ENCODE measurements at regions not wholly inside any gene's neighbourhood (a gene's known extent, or its start where the extent isn't known, plus 50 kb on each side); places are given as distances from the start of the nearest gene placed in this dataset.

GRCh38 chr13:39232401-39232980 is 194.2 kb downstream of the NHLRC3 start:
- DNase-seq (ENCODE audit: low read depth in 4 of 4, low spot score in 2 of 4) = no peak

DNA sequence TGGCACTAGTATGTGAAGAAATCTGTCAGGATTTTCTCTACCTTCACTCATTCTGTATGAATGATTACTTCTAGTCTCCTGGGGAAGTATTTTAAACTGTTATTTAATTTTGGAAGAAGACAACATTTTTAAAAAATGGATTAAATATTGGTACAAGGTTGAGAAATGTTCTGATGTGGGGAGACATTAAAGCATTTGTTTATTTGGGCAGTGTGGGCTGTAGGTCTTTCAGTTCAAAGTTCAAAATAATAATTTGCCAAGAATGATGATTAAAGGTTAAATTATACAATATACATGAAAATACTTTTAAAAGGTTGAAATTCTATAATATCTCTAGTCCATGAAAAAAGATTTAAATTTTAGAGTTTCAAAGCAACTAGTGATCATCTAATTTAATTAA is 194.7 kb downstream of the NHLRC3 start:
- no peak for DNase-seq (ENCODE audit: low read depth in 4 of 4, low spot score in 2 of 4)

GRCh38 chr13:39233519-39233918 is 195.3 kb downstream of the NHLRC3 start:
- no peak for DNase-seq (ENCODE audit: low read depth in 4 of 4, low spot score in 2 of 4)

GRCh38 chr13:39244561-39245230 is 206.4 kb downstream of the NHLRC3 start:
- DNase-seq (ENCODE audit: low read depth in 4 of 4, low spot score in 2 of 4) = no peak

DNA sequence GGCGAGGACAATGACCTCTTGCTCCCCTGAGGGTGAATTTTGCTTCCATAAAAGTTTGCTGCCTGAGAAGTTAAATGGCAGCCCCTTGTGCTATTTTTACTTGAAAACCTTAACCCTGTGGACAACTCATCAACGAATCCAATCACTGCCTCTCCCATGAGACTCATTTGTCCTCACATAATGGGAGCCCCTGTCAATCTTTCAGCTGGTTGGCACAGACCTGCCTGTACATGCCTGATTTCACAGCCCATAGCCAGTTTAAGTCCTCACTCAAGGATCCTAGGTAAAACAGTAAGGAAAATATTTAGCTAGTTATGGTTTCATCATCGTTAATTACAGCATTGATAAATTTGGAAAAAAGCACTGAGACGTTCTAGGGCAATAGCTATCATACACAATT is 207.4 kb downstream of the NHLRC3 start:
- no peak for DNase-seq (ENCODE audit: low read depth in 4 of 4, low spot score in 2 of 4)

GRCh38 chr13:39249982-39250381 is 211.7 kb downstream of the NHLRC3 start:
- DNase-seq (ENCODE audit: low read depth in 4 of 4, low spot score in 2 of 4) = no peak

GRCh38 chr13:39250440-39250839 is 212.2 kb downstream of the NHLRC3 start:
- no peak for DNase-seq (ENCODE audit: low read depth in 4 of 4, low spot score in 2 of 4)

GRCh38 chr13:39251340-39251739 is 213.1 kb downstream of the NHLRC3 start:
- no peak for DNase-seq (ENCODE audit: low read depth in 4 of 4, low spot score in 2 of 4)

DNA sequence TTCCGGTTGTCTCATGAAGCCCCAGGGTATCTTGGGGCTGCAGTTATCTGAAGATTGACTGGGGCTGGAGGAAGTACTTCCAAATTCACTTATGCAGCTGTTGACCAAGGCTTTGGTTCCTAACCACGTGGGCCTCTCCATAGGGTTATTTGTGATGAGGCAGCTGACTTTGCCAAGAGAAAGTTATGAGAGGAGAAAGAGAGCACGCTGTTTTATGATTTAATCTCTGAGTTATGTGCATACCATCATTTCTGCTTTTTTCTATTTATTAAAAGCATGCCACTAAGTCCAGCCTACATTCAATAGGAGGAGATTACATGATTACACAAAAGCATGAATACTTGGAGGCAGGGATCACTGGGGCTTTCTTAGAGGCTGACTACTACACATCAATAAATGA is 215.5 kb downstream of the NHLRC3 start:
- DNase-seq (ENCODE audit: low read depth in 4 of 4, low spot score in 2 of 4) = no peak

- DNase-seq (ENCODE audit: low read depth in 4 of 4, low spot score in 2 of 4) = no peak
Observed at GRCh38 chr13:39254601-39255000, 216.3 kb downstream of the NHLRC3 start.

- no peak for DNase-seq (ENCODE audit: low read depth in 4 of 4, low spot score in 2 of 4)
Observed at GRCh38 chr13:39257642-39258041, 219.4 kb downstream of the NHLRC3 start.

DNA sequence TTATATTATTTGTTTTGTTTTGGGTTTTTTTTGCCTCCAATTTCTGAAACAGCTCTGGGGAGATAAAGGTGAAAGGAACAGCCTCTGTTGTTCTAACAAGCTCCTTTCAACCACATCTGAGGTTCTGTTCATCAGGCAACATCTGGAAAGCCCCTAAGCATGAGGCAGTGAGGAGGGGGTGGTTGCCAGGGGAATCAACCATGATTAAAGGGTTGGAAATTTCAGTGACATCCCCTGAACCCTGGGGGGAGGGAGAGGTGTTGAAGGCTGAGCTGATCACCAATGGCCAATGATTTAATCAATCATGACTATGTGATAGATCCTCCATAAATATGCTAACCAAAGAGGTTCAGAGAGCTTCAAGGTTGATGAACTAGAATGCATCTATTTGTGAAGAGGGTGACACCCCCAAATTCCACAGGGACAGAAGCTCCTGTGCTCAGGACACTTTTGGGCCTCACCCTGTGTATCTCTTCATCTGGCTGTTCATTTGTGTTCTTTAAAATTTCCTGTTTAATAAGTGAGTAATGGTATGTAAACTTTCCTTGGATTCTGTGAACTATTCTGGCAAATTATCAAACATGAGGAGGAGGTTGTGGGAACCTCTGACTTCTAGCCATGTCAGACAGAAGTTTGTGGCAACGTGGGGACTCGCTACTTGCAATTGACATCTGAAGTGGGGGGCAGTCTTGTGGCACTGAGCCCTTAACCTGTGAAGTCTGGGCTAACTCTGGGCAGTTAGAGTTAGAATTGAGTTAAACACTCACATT is 221.3 kb downstream of the NHLRC3 start:
- no peak for DNase-seq (ENCODE audit: low read depth in 4 of 4, low spot score in 2 of 4)

DNA sequence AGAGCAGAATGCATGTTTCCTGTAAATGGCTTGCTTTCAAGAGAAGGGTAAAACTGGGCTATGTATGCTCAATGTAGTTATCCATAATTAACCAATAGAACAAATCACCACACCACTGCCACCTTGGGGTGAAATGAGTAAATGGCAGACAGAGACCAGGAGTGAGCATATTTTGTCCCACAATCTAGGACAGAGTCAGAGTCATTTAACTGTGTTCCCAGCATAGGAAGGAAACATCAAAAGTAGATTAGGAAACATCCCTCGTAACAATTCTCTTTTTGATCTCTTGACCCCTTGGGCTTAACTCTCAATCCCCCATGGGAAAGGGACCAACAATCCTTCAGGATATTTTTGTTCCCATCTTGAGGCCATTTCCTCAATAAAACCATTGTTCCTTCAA is 224.8 kb downstream of the NHLRC3 start:
- peak in 2 of 4 donors; percentile 18 to 32 for DNase-seq (ENCODE audit: low read depth in 4 of 4, low spot score in 2 of 4)

DNA sequence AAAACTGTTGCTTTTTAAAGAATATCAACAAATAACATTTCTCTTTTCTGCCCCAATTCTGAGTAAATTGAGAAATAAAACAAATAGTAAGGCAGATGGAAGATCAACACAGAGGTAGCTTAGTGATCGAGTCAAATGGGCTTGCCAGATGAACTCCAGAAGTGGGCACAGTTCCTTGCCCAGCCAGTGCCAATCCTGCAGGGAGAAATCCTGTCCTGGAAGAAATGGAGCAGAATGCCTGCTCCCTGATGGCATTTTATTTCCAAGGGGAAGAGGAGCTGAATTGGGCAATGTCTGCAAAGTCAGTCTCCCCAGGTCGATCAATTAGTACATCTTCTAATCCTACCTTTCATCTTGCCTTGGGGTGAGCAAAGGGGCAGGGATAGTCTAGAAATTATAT is 225.3 kb downstream of the NHLRC3 start:
- no peak for DNase-seq (ENCODE audit: low read depth in 4 of 4, low spot score in 2 of 4)

GRCh38 chr13:39266426-39266825 is 228.2 kb downstream of the NHLRC3 start:
- DNase-seq (ENCODE audit: low read depth in 4 of 4, low spot score in 2 of 4) = no peak

DNA sequence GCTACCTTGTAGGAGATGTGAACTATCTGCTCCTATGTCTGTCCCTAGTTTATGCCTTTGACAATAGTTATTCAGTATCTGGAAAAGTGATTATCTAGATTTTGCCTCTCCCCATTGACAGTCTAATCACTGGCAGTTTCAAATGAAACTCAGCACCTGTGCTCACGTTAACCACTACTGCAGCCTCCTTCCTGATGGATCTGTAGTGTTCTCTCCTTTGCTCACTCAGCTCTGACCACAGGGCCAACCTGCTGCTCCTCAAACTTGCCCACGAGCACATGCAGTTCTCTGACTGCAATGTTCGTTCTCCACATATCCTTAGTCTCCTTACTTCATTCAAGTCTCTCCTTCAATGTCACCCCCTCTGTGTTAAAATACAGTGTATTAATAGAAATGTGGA is 230.1 kb downstream of the NHLRC3 start:
- no peak for DNase-seq (ENCODE audit: low read depth in 4 of 4, low spot score in 2 of 4)

DNA sequence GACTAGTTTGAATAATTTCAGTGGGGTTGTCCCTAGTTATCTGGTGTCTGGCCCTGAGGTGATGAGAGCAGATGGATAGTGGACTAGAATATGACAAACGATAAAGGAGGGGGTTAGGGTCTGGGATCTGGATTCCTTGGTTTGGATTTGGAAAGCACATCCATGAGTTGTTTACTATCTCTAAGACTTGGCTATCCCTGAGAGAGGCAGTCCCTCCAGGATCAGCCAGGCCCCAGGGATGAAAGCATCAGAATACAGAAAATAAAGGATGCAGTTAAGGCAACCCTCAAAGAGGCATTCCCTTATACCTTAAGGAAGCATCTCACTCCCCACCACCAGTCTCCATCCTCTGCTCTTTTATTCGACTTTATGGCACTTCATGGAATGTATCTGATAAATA is 230.7 kb downstream of the NHLRC3 start:
- DNase-seq (ENCODE audit: low read depth in 4 of 4, low spot score in 2 of 4) = no peak

DNA sequence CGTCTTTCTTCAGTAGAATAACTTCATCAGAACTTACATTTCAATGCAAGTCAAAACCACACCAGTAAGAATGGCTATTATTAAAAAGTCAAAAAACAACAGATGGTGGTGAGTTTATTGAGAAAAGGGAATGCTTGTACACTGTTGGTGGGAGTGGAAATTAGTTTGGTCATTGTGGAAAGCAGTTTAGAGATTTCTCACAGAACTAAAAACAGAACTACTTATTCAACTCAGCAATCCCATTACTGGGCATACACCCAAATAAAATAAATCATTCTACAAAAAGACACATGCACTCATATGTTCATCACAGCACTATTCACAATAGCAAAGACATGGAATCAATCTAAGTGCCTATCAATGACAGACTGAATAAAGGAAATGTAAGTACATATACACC is 231.2 kb downstream of the NHLRC3 start:
- DNase-seq (ENCODE audit: low read depth in 4 of 4, low spot score in 2 of 4) = no peak

DNA sequence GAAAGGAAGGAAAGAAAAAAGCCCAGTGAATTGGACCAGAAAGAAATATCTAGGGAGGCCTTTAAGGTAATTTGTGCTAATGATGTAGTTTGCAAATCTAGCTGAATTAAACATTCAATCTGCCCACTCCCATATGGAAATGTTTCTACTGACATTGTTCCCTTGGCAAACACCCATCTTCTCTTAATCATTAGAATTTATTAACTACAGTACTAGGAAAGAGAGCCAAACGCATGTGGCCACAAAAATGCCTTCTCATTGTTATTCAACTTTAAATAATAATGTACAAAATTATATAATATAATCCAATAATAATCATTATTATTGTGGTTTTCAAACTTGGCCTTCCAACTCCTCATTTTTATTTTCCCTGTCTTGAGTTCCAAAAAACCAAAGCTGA is 234.7 kb downstream of the NHLRC3 start:
- DNase-seq (ENCODE audit: low read depth in 4 of 4, low spot score in 2 of 4) = peak in 1 of 4 donors; percentile 17

DNA sequence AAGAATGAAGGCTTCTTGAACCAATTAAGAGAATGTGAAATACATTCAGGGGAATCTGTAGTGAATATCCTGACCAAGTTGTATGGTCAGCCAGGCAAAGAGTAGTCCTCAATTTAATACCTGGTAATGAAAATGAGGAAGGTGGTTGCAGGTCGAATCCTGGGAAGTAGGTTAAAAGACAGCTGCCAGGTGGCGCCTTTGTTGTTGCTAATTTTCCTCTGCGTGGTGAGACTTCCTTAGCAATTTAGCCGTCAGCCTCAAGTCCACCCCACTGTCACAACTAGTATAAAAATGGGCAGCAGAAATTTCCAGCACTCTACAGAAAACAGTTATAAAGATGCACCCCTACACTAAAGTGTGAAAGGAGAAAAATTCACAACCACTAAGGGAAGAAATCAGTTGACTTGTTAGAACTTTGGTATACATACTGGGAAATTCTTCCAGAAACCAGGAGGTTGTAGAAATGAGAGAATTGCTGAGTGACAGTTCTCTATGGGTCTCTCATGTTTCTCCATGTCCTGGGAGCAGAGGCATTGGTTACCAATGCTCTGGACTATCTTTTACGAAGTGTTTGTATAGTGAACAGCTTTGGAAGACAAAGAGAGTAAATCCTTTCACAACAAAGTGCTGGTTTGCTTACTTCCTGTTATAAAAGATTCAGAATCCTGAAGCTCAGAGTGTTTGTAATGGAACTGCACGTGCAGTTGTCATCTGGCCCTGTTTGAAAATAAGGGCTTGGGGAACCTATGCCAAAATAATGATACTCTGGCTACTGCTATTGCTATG is 235.9 kb downstream of the NHLRC3 start:
- peak in 1 of 4 donors; percentile 19 for DNase-seq (ENCODE audit: low read depth in 4 of 4, low spot score in 2 of 4)

GRCh38 chr13:39274739-39275325 is 236.6 kb downstream of the NHLRC3 start:
- DNase-seq (ENCODE audit: low read depth in 4 of 4, low spot score in 2 of 4) = no peak

Measured in left renal cortex interstitium (tissue), 4 donors.